K562 (cell line): ENCODE measurements at regions not wholly inside any gene's neighbourhood (a gene's known extent, or its start where the extent isn't known, plus 50 kb on each side); places are given as distances from the start of the nearest gene placed in this dataset.

Source experiments
- ATAC-seq: fragments of 200-7000 bp; cut with Tn5 transposase; 3 replicates; pipeline ENCODE4 v1.9.1; 2020; ENCODE audit warnings: moderate library complexity
- BruUV-seq: library from RNA; stranded (reverse); fragments of 400-500 nt; replicated peaks from 2 replicates; lab custom pipeline; 2021; lab: Mats Ljungman, UMichigan
- CTCF ChIA-PET: fragments of 300-600 bp; formaldehyde crosslinking; extraction: SDS; loops from one replicate; lab custom pipeline; 2021; ENCODE audit warnings: low intra/inter-chr PET ratio; lab: Yijun Ruan, JAX
- POLR2A ChIA-PET: fragments of 300-600, 350-650 bp; sonication (Branson Sonifier 250); formaldehyde crosslinking; extraction: SDS; loops from one replicate; lab custom pipeline; 2021; ENCODE audit warnings: antibody characterized with exemption, inconsistent platforms; lab: Yijun Ruan, JAX
- DNase-seq, 4 experiments: peaks; one replicate each; pipeline versions ENCODE4 v3.0.0 to v3.0.0-alpha.2; 2011 to 2018; ENCODE audit warnings: low spot score in 3 of 4, mixed read lengths in 3 of 4; ENCODE audit errors: extremely low read depth in 1 of 4
- FAIRE-seq: peaks from 2 replicates; lab custom pipeline; 2011; peaks lifted over from hg19 to GRCh38; lab: Jason Lieb, UNC
- H2AFZ ChIP-seq: 2 replicates; pipeline ENCODE4 v1.6.0; 2011; ENCODE audit warnings: low read depth, low read length, control low read depth, inconsistent platforms
- H3K27ac ChIP-seq: fragments of 200-600 bp; 3 replicates; pipeline ENCODE4 v1.8.0; 2011; ENCODE audit warnings: low read depth, mild to moderate bottlenecking, control low read depth, inconsistent platforms, low read length, moderate library complexity, mixed read lengths; ENCODE audit errors: extremely low read depth
- H3K27me3 ChIP-seq, 2 experiments: fragments of 300-600 bp in 1 of 2; 2 replicates in 1 of 2; 3 replicates in 1 of 2; pipeline versions ENCODE4 v1.6.0 to v1.8.0; 2011; ENCODE audit warnings: inconsistent platforms in 2 of 2, low read length in 2 of 2, mild to moderate bottlenecking in 1 of 2, mixed read lengths in 1 of 2, moderate library complexity in 1 of 2; ENCODE audit not compliant: control insufficient read depth in 2 of 2, insufficient read depth in 2 of 2
- H3K36me3 ChIP-seq: fragments of 300-600 bp; 3 replicates; pipeline ENCODE4 v1.8.0; 2011; ENCODE audit warnings: mild to moderate bottlenecking, low read length, inconsistent platforms; ENCODE audit not compliant: control insufficient read depth, insufficient read depth
- H3K4me1 ChIP-seq, 2 experiments: fragments of 200-600 bp in 1 of 2; replicated peaks in 1 of 2; 2 replicates in 1 of 2; 3 replicates in 1 of 2; pipeline versions ENCODE4 v1.5.1 to v1.8.0; 2011; ENCODE audit warnings: inconsistent platforms in 2 of 2, low read length in 2 of 2, mild to moderate bottlenecking in 1 of 2, mixed read lengths in 1 of 2, moderate library complexity in 1 of 2; ENCODE audit not compliant: control insufficient read depth in 2 of 2, insufficient read depth in 2 of 2
- H3K4me2 ChIP-seq: 2 replicates; pipeline ENCODE4 v1.6.1; 2011; ENCODE audit warnings: low read length, control low read depth, inconsistent platforms, mixed read lengths; ENCODE audit not compliant: insufficient read depth
- H3K4me3 ChIP-seq: fragments of 200-600 bp; sonication (generic), shearing (Covaris generic); 2 replicates; pipeline ENCODE4 v1.5.1; 2016; ENCODE audit warnings: control low read depth, inconsistent platforms
- H3K79me2 ChIP-seq: fragments of 200-600 bp; 3 replicates; pipeline ENCODE4 v1.8.0; 2011; ENCODE audit warnings: low read length, inconsistent platforms; ENCODE audit not compliant: control insufficient read depth, insufficient read depth
- H3K9ac ChIP-seq, 2 experiments: 2 replicates each; pipeline versions ENCODE4 v1.6.0 to v1.6.1; 2011; ENCODE audit warnings: low read depth in 2 of 2, low read length in 2 of 2, control low read depth in 1 of 2, inconsistent platforms in 1 of 2, mild to moderate bottlenecking in 1 of 2, mixed read lengths in 1 of 2; ENCODE audit not compliant: insufficient read depth in 1 of 2
- H3K9me1 ChIP-seq: one replicate; pipeline ENCODE4 v1.6.0; 2011; ENCODE audit warnings: inconsistent platforms, mild to moderate bottlenecking, low read length, moderate library complexity; ENCODE audit not compliant: control insufficient read depth, insufficient read depth
- H3K9me3 ChIP-seq: replicated peaks from 2 replicates; pipeline ENCODE4 v1.5.1; 2011; ENCODE audit warnings: low read depth, low read length, inconsistent platforms; ENCODE audit not compliant: control insufficient read depth, insufficient read depth
- H4K20me1 ChIP-seq: replicated peaks from 2 replicates; pipeline ENCODE4 v1.6.1; 2011; ENCODE audit warnings: low read length, inconsistent platforms, mixed read lengths; ENCODE audit not compliant: control insufficient read depth, insufficient read depth
- ATF1 ChIP-seq, 2 experiments: fragments of 450-650 bp in 1 of 2; IDR thresholded peaks; 2 replicates each; pipeline ENCODE4 v1.6.1; 2016; ENCODE audit warnings: missing compliant biosample characterization in 1 of 2, missing genetic modification characterization in 1 of 2
- BRF1 ChIP-seq: IDR thresholded peaks from 3 replicates; pipeline ENCODE4 v1.6.1; 2011; ENCODE audit warnings: borderline replicate concordance, mild to moderate bottlenecking; ENCODE audit not compliant: insufficient read length; ENCODE audit errors: extremely low read depth
- CTCF ChIP-seq, 3 experiments: IDR thresholded peaks in 2 of 3; conservative IDR thresholded peaks in 1 of 3; 2 replicates each; pipeline ENCODE4 v1.5.1; 2011 to 2012; ENCODE audit warnings: low read length in 3 of 3, mild to moderate bottlenecking in 3 of 3, control low read depth in 2 of 3, improper control_type of control experiment in 1 of 3, inconsistent platforms in 1 of 3, low read depth in 1 of 3, mixed read lengths in 1 of 3, moderate library complexity in 1 of 3; ENCODE audit not compliant: insufficient read depth in 2 of 3
- ELK3 ChIP-seq: fragments of 450-650 bp; formaldehyde crosslinking; IDR thresholded peaks from 2 replicates; pipeline ENCODE4 v1.4.0; 2020; ENCODE audit warnings: mild to moderate bottlenecking
- ERF ChIP-seq: fragments of 450-650 bp; formaldehyde crosslinking; IDR thresholded peaks from 2 replicates; pipeline ENCODE4 v1.4.0; 2020; ENCODE audit warnings: mild to moderate bottlenecking, mixed read lengths
- HDAC8 ChIP-seq: fragments of 450-650 bp; IDR thresholded peaks from 2 replicates; pipeline ENCODE4 v1.6.1; 2016; ENCODE audit warnings: mild to moderate bottlenecking, missing genetic modification characterization, moderate library complexity, missing compliant biosample characterization
- HOMEZ ChIP-seq: fragments of 250-450 bp; sonication (Bioruptor Pico); IDR thresholded peaks from 2 replicates; pipeline ENCODE4 v1.4.0; 2020; ENCODE audit warnings: mild to moderate bottlenecking, moderate library complexity
- KLF1 ChIP-seq: fragments of 450-650 bp; IDR thresholded peaks from 2 replicates; pipeline ENCODE4 v1.6.1; 2016; ENCODE audit warnings: missing genetic modification characterization, missing compliant biosample characterization
- MED1 ChIP-seq: sonication (generic); formaldehyde crosslinking; IDR thresholded peaks from 2 replicates; pipeline ENCODE4 v1.8.1; 2023; ENCODE audit warnings: missing genetic modification reagents, borderline replicate concordance
- RBM39 ChIP-seq: fragments of 200-400 bp; formaldehyde crosslinking; optimal IDR thresholded peaks from 2 replicates; pipeline ENCODE3; 2018; ENCODE audit warnings: low read depth, low read length
- ZBTB12 ChIP-seq: fragments of 250-450 bp; sonication (Bioruptor Pico); IDR thresholded peaks from 2 replicates; pipeline ENCODE4 v1.4.0; 2020
- ZNF586 ChIP-seq: fragments of 450-650 bp; formaldehyde crosslinking; conservative IDR thresholded peaks from 2 replicates; pipeline ENCODE4 v1.4.0; 2020; ENCODE audit warnings: mild to moderate bottlenecking, moderate library complexity
- WGBS: fragments of 100-300 bp; shearing (Covaris generic); methylation state at CpG from one replicate; pipeline ENCODE4 v1.1.6; 2016; ENCODE audit warnings: low coverage, mixed read lengths; ENCODE audit not compliant: insufficient coverage; ENCODE audit errors: missing lambda C conversion rate; 5-methylcytosine and 5-hydroxymethylcytosine counted together
- in situ Hi-C: fragments of 300-500 bp; cut with MboI; formaldehyde crosslinking; loops from 4 replicates; pipeline ENCODE4 v1.15.0; 2018; ENCODE audit warnings: inconsistent platforms, mixed read lengths
- intact Hi-C: fragments of 100-400 bp; cut with micrococcal nuclease; formaldehyde crosslinking; loops from 2 replicates; pipeline ENCODE4 v1.14.2; 2022

- Histone ChIP-seq H3K79me2 (no peaks in the 10 kb centered on the region), H3K9ac (no peak overlapping the region), H3K9me1 (no peaks in the 10 kb centered on the region), H3K36me3 (no peaks in the 10 kb centered on the region), H4K20me1 (no peaks in the 10 kb centered on the region), H2AFZ (no peak overlapping the region), H3K4me2 (no peak overlapping the region), H3K4me3 (no peak overlapping the region), H3K9me3 (no peaks in the 10 kb centered on the region), H3K27ac (no peak overlapping the region), H3K27me3 (no peaks in the 10 kb centered on the region), H3K4me1 (no peaks in the 10 kb centered on the region)
- no TSS peak for BruUV-seq
- in situ Hi-C loops: no loop called here
- ChIA-PET CTCF (no interaction called here), POLR2A (no interaction called here)
- FAIRE-seq (no peak), ATAC-seq (no peak), DNase-seq (no peak)
- TF ChIP-seq RBM39 (no peak), ATF1 (CRISPR knock-in tag; IDR thresholded peaks at IDR 0.05) (no peak), ATF1 (tag; IDR thresholded peaks at IDR 0.05) (no peak), ZBTB12 (CRISPR knock-in tag) (no peak), HOMEZ (CRISPR knock-in tag) (no peak), ZNF586 (CRISPR knock-in tag) (no peak), BRF1 (no peak), MED1 (no peak), CTCF (IDR thresholded peaks at IDR 0.05 in 2 of 3, conservative IDR thresholded peaks at IDR 0.05 in 1 of 3; ENCODE audit: insufficient read depth in 2 of 3, low read depth in 1 of 3, low read length in 3 of 3) (no peak), HDAC8 (no peak), ELK3 (CRISPR knock-in tag) (no peak), KLF1 (tag) (no peak), ERF (CRISPR knock-in tag) (no peak)
- intact Hi-C loops: no loop called here
- 0% methylated on average over 1 of the region's 1 CpG for WGBS
Measured at GRCh38 chr5:93174930-93175329, 406.1 kb downstream of the NR2F1-AS1 start.
